Astrocyte (in vitro differentiated cells and primary cell): ENCODE measurements at regions not wholly inside any gene's neighbourhood (a gene's known extent, or its start where the extent isn't known, plus 50 kb on each side); places are given as distances from the start of the nearest gene placed in this dataset.

Experiments used
- CTCF ChIP-seq: IDR thresholded peaks from 2 replicates; pipeline ENCODE4 v1.5.1; 2011; ENCODE audit warnings: low read depth, mild to moderate bottlenecking, inconsistent platforms, low read length, moderate library complexity; ENCODE audit not compliant: insufficient read depth
- EZH2 ChIP-seq: IDR thresholded peaks from 2 replicates; pipeline ENCODE4 v1.6.1; 2012; ENCODE audit warnings: mild to moderate bottlenecking, low read length, inconsistent platforms; ENCODE audit not compliant: insufficient read depth

- TF ChIP-seq CTCF (no peak), EZH2 (no peak)
Observed at GRCh38 chr2:12515871-12516270, 200.9 kb upstream of the TRIB2 start.
